ENCODE measurements at regions not wholly inside any gene's neighbourhood (a gene's known extent, or its start where the extent isn't known, plus 50 kb on each side); places are given as distances from the start of the nearest gene placed in this dataset.

DNA sequence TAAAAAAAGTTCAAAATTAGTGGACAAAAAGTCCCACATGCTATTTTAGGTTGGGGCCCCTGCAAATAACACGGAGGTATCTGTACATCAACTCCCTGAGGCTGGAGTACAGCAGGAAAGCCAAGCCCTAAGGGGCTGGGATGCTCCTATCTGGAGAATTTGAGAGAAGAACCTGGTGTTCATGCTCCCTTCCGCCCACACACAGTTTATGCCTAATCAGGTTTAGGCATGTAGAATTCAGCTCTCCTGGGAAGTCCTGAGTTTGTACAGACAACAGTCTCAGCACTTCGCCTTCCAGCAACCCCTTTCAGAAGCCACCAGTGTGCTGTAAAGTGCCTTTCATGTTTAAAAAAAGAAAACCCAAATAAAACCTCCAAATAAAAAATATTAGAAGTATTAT is 237.3 kb upstream of the GRIP1 start:
- DNase-seq, result no peak

GRCh38 chr12:66919466-66919865 is 240.6 kb upstream of the GRIP1 start:
- DNase-seq, result no peak

- DNase-seq, result no peak
Measured at GRCh38 chr12:66920205-66920604, 241.3 kb upstream of the GRIP1 start.

DNA sequence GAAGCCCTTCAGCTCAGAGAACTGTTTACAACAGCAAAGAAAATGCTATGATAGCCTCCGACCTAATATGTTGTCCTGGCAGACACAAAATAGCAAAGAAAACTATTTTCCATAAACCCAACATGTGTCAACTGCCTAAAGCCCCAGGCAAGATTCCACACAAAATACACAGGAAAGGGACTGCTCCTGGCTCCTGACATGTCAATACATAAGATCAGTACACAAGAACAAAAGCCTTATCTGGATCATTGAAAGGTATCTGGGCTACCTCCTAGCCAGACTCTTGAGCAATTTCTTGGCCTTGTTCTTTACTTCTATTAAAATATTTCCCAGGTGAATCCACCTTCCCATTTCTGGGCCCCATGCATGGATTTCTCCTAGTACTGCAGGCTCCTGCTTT is 242.3 kb upstream of the GRIP1 start:
- no peak for DNase-seq

- no peak for DNase-seq
Measured at GRCh38 chr12:66925083-66925482, 246.2 kb upstream of the GRIP1 start.

DNA sequence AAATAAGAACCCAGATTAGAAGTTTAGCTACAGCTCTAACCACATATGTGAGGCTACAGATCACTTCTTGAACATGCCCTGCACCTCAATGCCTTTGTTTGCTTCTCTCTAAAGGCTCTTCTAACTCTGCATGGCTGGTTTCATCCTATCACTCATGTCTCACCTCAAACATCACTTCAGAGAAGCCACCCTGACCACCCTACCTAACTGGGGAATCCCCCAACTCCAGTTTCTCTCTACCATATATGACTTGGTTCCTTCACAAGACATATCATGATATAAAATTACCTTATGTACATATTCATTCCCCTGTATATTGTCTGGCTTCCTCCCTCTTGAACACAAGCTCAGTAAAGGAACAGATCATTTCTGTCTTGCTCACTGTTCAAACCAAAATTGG is 250.2 kb upstream of the GRIP1 start:
- DNase-seq, result no peak

DNA sequence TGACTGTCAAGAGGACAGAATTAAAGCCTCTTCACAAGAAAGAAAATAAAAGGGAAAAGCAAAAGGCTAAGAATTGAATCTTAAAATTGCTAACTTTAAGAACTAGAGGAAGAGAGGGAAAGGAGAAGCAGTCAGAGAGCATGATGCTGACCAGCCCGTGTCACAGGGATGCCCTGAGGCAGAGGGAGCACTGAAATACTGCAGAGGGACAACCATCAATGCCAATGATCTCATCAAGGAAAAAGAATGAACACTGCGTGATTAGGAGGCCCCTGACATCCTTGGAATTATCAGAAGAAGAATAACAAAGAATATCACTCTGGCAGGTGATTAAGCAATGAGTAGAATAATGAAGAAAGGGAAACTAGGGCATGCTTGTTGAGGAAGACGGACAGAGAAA is 252.2 kb upstream of the GRIP1 start:
- DNase-seq, result no peak

- DNase-seq, result no peak
Measured at GRCh38 chr12:66932126-66932525, 253.2 kb upstream of the GRIP1 start.

DNA sequence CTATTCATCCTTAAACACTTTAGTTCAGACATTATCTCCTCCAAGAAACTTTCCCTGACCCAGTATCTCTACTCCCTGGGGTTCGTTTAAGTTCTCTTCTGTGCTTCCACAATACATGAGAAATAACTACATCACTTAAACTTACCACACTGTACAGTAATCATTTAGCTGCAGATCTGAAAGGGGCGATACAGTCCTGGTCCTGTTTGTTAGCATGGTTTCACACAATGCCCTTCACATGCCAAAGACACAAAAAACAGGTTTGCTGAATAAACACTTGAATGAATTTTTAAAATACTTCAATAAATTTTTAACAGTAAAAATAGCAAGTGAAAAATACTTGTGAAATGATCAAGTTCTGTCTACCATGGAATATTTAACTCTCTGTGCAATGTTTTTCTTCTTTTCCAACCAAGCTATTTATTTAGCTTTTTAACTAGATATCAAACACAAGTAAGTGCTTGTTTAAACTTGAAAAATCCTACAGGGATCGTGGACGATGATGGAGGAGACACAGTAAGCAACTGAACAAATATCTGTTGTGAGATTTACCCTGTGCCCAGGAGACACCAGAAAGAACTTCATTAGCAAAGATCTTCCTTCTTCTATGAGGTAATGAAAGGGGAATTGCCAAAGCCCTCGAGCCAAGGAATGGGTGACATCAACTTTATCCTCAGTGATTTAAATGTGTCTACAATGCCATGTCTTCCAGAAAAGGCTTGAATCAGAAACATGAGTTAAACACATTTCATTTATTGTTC is 255.6 kb upstream of the GRIP1 start:
- no peak for DNase-seq

GRCh38 chr12:66941150-66941549 is 262.3 kb upstream of the GRIP1 start:
- no peak for DNase-seq

DNA sequence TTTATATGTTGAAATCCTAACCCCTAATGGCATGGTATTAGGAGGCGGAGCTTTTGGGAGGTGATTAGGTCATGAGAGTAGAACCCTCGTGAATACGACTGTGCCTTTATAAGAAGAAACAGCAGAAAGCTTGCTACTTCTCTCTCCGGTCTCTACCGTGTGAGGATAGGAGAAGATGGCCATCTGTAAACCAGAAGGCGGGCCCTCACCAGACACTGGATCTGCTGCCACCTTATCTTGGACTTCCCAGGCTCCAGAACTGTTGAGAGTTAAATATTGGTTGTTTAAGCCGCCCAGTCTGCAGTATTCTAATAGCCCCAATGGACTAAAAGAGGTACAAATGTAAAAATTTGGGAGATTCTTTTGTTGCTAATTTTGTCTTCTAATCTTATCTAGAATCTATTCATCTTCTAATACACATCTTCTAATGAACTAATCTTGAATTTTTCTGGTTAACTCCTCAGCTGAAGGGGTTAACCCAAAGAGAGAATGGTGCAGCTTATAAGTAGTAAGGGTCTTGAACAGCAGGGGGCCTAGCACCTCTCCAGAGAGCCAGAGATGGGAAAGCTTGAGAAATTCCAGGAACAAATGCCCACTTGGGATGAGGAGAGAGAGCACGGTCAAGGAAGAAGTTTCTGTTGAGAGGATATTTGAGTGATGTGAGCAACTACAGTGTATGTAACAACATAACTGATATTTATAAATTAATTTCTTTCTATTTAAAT is 264.0 kb upstream of the GRIP1 start:
- DNase-seq, result no peak

- DNase-seq, result no peak
Measured at GRCh38 chr12:66944365-66944764, 265.5 kb upstream of the GRIP1 start.

DNA sequence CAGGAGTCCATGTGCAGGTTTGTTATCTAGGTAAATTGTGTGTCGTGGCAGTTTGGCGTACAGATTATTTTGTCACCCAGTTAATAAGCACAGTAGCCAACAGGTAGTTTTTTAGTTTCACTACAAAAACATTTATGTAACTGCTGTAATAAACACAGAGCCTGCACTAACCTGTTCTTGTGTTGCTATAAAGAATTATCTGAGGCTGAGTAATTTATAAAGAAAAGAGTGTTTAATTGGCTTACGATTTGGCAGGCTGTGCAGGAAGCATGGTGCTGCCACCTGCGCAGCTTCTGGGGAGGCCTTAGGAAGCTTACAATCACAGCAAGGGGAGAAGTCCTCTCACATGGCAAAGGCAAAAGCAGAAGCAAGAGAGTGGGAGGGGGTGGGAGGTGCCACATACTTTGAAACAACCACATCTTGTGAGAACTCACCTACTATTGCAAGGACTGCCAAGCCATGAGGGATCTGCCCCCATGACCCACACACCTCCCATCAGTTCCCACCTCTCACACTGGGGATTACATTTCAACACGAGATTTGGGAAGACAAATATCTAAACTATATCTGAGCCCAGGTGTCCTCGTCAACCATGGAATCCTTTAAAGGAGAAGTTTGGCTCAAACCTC is 266.4 kb upstream of the GRIP1 start:
- no peak for DNase-seq

GRCh38 chr12:66947119-66947518 is 268.2 kb upstream of the GRIP1 start:
- peak; percentile 17 for DNase-seq

GRCh38 chr12:66952668-66953067 is 273.8 kb upstream of the GRIP1 start:
- DNase-seq, result no peak

DNA sequence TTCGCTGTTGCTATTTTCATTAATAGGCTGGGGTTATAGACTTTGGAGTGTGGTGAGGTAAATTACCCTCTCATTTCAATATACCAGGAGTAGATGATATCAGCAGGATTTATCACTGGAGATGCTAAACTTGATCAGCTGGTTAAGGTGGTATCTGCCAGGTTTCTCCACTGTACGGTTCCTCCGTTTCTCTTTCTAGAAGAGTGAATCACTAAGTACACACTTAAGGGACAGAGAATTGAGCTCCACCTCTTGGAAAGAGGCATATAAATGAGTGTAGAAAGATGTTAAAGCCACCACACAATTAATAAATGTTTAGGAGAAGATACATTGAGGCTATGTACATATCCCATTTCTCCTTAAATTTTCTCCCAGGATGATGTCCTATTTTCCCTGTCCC is 277.4 kb upstream of the GRIP1 start:
- no peak for DNase-seq

DNA sequence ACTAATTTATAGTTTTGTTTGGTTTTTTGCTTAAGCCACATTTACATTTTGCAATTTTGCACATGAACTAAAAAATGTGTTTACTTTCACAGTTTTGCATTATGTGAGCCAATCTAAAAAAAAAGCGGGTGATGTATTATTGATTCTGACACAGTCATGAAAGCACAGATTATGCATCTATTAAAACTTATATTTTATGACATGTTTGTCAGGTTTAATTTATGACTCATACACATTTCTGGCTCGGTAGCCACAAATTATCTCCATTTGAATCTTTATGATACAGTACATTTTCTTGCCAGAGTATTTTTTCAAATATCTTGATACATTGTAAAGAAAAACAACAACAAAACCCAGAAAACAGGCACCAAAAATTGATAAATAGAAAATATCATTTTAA is 280.4 kb upstream of the GRIP1 start:
- no peak for DNase-seq

DNA sequence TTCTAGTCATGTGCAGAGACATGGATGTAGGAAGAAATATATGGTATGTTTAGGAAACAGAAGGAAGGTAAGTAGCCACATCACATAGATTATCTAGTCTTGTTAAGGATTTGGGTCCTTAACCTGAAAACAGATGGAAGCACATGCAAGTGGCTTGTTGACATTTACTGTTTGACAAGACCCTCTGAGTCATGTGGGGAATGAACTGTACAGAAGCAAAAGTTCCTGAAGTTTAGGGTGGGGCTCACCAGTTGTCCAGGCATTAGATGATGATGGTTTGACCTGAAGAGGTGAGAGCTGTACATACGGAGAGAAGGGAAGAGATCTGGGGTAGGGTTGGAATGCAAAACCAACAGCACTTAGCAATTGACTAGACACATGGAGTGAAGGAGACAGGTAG is 281.1 kb upstream of the GRIP1 start:
- DNase-seq, result no peak

- no peak for DNase-seq
Measured at GRCh38 chr12:66960704-66961690, 282.1 kb upstream of the GRIP1 start.

DNA sequence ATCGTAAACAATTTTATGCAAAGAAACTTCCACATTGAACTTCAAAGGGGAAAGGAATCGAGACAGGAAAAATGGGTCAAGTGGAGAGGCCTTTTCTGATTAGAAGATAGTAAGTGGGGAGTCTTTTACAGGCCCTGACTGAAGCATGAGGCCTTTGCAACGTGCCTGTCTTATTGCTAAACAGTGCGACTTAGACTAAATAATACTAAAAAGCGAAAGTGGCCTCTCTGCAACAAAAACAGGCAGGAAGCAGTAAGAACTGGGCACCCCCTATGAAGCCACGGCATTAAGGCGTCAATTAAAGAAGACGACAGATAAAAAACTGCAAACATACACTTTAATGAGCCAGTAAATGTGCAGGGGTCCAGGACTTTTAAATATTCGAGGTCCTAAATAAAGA is 283.4 kb upstream of the GRIP1 start:
- no peak for DNase-seq

GRCh38 chr12:66963901-66964300 is 285.0 kb upstream of the GRIP1 start:
- no peak for DNase-seq

GRCh38 chr12:66964629-66965028 is 285.8 kb upstream of the GRIP1 start:
- DNase-seq, result peak; percentile 47

- DNase-seq, result no peak
Measured at GRCh38 chr12:66965621-66966020, 286.7 kb upstream of the GRIP1 start.
